Ovary (tissue), 3 donors: ENCODE measurements at regions not wholly inside any gene's neighbourhood (a gene's known extent, or its start where the extent isn't known, plus 50 kb on each side); places are given as distances from the start of the nearest gene placed in this dataset.

Experiments
- POLR2A ChIP-seq: fragments of 450-650 bp; IDR thresholded peaks from one replicate; pipeline ENCODE4 v1.6.1; 2017; ENCODE audit warnings: antibody characterized with exemption, mild to moderate bottlenecking, moderate library complexity
- TF ChIP-seq, protein P1 (sequence below), 3 donors: fragments of 450-650 bp in 2 of 3; fragments of 200-600 bp in 1 of 3; IDR thresholded peaks; one replicate each; pipeline versions ENCODE4 v1.5.1 to v1.8.0; 2016 to 2022; ENCODE audit warnings: antibody characterized with exemption in 3 of 3, mild to moderate bottlenecking in 1 of 3
- donor health status: DM: no; HTN: no; CAD: no.

GRCh38 chr10:57696641-57697040 lies 571.1 kb downstream of the IPMK start:
- TF ChIP-seq POLR2A = no peak
- TF ChIP-seq, protein P1, sequence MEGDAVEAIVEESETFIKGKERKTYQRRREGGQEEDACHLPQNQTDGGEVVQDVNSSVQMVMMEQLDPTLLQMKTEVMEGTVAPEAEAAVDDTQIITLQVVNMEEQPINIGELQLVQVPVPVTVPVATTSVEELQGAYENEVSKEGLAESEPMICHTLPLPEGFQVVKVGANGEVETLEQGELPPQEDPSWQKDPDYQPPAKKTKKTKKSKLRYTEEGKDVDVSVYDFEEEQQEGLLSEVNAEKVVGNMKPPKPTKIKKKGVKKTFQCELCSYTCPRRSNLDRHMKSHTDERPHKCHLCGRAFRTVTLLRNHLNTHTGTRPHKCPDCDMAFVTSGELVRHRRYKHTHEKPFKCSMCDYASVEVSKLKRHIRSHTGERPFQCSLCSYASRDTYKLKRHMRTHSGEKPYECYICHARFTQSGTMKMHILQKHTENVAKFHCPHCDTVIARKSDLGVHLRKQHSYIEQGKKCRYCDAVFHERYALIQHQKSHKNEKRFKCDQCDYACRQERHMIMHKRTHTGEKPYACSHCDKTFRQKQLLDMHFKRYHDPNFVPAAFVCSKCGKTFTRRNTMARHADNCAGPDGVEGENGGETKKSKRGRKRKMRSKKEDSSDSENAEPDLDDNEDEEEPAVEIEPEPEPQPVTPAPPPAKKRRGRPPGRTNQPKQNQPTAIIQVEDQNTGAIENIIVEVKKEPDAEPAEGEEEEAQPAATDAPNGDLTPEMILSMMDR (IDR thresholded peaks at IDR 0.05) = no peak
